Adrenal gland (tissue), 5 donors: ENCODE measurements at regions not wholly inside any gene's neighbourhood (a gene's known extent, or its start where the extent isn't known, plus 50 kb on each side); places are given as distances from the start of the nearest gene placed in this dataset.

ENCODE experiments used
- CTCF ChIP-seq, 6 experiments: fragments of 450-650 bp in 4 of 6; fragments of 200-600 bp in 2 of 6; sonication (generic) in 1 of 6; IDR thresholded peaks; 1 replicate in 5 of 6; 2 replicates in 1 of 6; pipeline versions ENCODE4 v1.5.1 to v1.8.0; 2016 to 2021; ENCODE audit warnings: antibody characterized with exemption in 6 of 6, mild to moderate bottlenecking in 2 of 6, moderate library complexity in 1 of 6
- POLR2A ChIP-seq, 2 donors: fragments of 450-650 bp; IDR thresholded peaks; one replicate each; pipeline ENCODE4 v1.6.1; 2017; ENCODE audit warnings: antibody characterized with exemption in 2 of 2, mild to moderate bottlenecking in 2 of 2, moderate library complexity in 1 of 2
- donor health status: DM: no; HTN: no; CAD: no.

- TF ChIP-seq CTCF (IDR thresholded peaks at IDR 0.05) (no peak), POLR2A (IDR thresholded peaks at IDR 0.05) (no peak)
Observed at GRCh38 chr4:138537731-138538490, 295.8 kb upstream of the SLC7A11 start.
